ENCODE measurements at regions not wholly inside any gene's neighbourhood (a gene's known extent, or its start where the extent isn't known, plus 50 kb on each side); places are given as distances from the start of the nearest gene placed in this dataset.

DNA sequence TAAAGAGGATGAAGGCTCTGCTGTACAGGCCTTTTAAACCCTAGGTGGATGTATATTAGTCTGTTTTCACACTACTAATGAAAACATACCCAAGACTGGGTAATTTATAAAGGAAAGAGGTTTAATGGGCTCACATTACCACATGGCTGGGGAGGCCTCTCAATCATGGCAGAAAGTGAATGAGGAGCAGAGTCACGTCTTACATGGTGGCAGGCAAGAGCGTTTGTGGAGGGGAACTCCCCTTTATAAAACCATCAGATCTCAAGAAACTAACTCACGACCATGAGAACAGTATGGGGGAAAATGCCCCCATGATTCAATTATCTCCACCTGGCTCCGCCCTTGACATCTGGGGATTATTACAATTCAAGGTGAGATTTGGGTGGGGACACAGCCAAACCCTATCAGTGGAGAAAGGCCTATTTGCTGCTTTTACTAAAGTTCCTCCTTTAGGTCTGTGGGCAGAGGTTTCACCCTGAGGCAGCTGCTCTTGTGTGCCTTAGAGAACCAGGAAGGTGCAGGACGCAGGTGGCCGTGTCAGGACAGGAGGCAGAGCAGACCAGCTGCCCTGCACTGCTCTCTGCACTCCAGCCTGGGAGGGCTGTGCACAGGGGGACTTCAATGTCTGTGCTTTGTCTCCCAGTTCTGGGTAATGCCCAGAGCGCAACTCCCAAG, 178.8 kb upstream of the HDAC4 start:
- no peak for DNase-seq

GRCh38 chr2:239579081-239579480, 178.3 kb upstream of the HDAC4 start:
- no peak for DNase-seq

DNA sequence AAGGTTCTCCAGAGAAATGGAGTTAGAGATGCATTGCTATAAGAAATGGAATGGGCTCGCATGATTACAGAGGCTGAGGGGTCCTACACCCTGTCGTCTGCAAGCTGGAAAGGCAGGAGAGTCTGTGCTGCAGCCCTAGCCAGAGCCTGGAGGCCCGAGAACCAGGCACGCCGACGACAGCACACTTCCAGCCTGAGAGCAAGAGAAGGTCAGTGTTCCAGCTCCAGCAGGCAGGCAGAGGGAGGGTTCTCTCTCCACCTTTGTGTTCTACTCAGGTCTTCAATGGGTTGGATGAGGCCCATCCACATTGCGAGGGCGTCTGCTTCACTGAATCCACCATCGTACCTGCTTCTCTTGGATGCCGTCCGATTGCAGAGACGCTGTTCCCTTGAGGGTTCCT, 177.6 kb upstream of the HDAC4 start:
- DNase-seq: no peak

GRCh38 chr2:239577935-239578334, 177.1 kb upstream of the HDAC4 start:
- DNase-seq: no peak

- DNase-seq: no peak
Observed at GRCh38 chr2:239576784-239577685, 176.2 kb upstream of the HDAC4 start.

- no peak for DNase-seq
Observed at GRCh38 chr2:239575931-239576445, 175.2 kb upstream of the HDAC4 start.

- DNase-seq: no peak
Observed at GRCh38 chr2:239574434-239575156, 173.8 kb upstream of the HDAC4 start.

DNA sequence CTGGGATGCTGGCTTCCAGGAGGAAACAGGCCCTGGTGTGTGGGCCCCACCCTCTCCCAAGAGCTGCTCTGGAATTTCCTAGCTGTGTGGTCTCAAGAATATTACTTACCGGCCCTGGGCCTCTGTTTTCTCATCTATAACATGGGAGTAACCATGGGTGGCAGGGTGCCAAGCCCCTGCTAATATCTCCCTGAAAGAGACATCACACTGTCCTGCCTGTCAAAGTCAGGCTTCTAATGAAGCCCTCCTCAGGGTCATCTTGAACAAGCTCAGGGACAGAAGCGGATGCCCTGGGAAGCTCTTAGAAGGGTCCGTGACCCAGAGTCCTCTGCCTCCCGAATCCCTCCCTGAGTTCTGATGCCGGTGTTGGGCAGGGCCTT, 173.2 kb upstream of the HDAC4 start:
- DNase-seq: no peak

DNA sequence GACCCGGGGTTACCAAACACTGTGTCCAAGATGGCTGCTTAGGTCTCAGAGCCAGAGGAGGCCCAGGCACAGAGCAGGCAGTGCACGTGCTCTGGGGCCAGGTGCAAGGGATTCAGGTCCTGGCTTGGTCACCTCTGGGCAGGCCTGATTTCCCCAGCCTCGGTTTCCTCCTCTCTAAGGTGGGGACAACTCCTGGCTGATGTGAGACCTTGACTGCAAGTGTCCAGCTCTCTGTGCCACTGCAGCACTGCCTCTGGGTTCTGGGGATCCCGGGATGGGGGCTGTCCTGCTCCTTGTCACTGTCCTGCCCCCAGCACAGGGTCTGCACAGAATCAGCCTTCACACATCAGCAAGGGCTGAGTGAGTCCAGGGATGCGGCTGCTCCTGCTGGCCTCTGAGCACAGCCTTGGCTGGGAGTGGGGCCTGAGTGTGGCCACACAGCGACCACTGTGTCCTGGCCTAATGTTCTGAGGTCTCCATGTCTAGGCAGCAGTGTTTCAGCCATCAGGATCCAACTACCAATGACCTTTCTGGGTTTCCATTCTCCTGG, 170.2 kb upstream of the HDAC4 start:
- DNase-seq: no peak

- DNase-seq: no peak
Observed at GRCh38 chr2:239570216-239570925, 169.6 kb upstream of the HDAC4 start.

GRCh38 chr2:239569401-239570090, 168.7 kb upstream of the HDAC4 start:
- DNase-seq: no peak

DNA sequence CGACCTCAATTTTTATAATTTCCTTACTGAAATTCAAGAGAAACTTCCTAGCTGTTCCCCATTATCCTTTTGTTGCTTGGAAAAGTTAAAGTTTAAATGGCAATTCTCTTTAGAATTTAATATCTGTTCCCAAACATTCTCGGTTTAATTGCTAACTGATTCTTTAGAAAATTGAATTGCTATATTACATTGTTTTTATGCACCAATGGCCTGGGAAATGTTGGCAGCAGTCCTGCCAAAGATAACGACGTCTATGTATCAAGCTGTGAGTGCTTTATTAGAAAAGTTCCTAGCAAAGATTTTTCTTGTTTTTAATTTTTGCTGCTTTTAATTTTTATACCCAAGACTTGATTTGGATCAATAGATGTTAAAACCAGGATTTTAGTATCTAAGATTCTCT, 167.8 kb upstream of the HDAC4 start:
- DNase-seq: no peak

DNA sequence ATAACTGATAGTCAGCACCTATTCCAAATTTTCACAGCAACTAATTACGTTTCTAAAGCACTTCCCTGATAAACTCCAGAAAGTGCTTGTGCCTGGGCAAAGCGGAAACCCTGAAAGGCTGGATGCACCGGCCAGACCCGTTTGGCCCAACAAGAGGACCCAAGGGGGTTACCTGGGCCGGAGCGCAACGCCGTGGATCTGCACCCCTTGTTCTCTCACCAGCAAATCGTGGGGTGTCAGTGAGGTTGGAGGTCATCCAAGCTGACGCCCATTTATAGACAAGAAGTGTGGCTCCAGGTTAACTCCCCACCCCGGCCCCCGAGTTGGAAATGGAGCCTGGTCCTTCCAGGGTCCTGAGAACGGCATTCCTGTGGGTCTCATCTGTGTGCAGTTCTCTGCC, 167.0 kb upstream of the HDAC4 start:
- no peak for DNase-seq

GRCh38 chr2:239566995-239567568, 166.3 kb upstream of the HDAC4 start:
- DNase-seq: no peak

GRCh38 chr2:239566162-239566994, 165.6 kb upstream of the HDAC4 start:
- DNase-seq: no peak

GRCh38 chr2:239564587-239564986, 163.8 kb upstream of the HDAC4 start:
- DNase-seq: no peak

DNA sequence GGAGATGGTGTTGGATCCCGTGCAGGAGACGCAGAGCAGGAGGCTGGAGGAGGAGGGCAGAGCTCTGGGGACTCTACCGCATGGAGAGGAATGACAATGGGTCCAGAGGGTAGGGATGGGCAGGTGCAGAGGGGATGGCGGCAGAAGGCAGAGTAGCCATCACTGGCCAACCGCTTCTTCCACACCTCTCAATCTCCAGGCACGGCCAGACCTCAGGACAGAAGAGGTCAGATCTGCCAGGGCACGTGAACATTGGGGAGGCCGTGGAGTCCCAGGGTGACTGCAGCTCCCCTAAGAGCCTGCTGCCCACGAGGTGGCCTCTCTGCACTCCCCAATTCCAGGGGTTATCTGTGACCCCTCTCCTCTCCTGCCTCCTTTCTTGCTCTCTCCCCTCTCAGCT, 162.7 kb upstream of the HDAC4 start:
- no peak for DNase-seq

DNA sequence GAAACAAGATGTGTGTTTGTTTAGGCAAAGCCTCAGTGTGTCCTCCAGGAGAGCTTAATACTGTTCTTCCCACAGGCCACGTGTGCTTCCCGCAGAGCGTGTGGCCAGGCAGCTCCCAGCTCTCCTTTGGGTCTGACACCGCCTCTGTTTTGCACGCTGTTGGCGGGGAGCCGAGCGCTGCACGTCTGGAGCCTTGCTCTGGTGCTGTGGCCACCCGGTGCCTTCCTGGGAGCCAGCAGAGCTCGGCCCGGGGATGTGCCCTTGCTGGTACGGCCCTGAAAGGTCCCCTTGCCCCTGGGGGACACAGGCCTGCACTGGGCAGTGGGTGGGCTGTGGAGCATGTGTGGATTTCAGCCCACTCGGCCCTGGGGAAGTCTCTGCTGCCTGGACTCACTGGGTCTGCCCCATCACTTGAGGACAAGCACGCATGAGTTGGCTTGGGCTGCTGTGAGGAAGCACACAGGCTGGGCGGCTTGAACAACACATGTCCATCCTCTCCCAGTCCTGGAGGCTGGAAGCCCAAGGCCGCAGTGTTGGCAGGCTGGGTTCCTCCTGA, 160.7 kb upstream of the HDAC4 start:
- DNase-seq: no peak

GRCh38 chr2:239559417-239560261, 158.8 kb upstream of the HDAC4 start:
- DNase-seq: no peak
